ENCODE measurements at regions not wholly inside any gene's neighbourhood (a gene's known extent, or its start where the extent isn't known, plus 50 kb on each side); places are given as distances from the start of the nearest gene placed in this dataset.

- H3K18ac ChIP-seq (ENCODE audit: low read depth in 1 of 2, low read length in 2 of 2): no peak overlapping the region
- no peak overlapping the region for H3K9ac ChIP-seq (ENCODE audit: low read length)
- no peak overlapping the region for H2BK120ac ChIP-seq (ENCODE audit: low read depth, low read length)
- no peak overlapping the region for H2BK5ac ChIP-seq (ENCODE audit: low read depth, low read length, poor library complexity, severe bottlenecking)
- H2AFZ ChIP-seq (ENCODE audit: low read depth, low read length): no peak overlapping the region
- 100% methylated on average over 3 of the region's 4 CpGs for WGBS
- H2AK5ac ChIP-seq (ENCODE audit: low read length, severe bottlenecking): no peak overlapping the region
- H3K4me1 ChIP-seq (ENCODE audit: control insufficient read depth, insufficient read depth, low read depth, low read length): no peaks in the 10 kb centered on the region
- peaks cover 31% of the 10 kb centered on the region for H3K79me1 ChIP-seq (replicated peaks; ENCODE audit: low read length, poor library complexity, severe bottlenecking)
- no peak overlapping the region for H4K91ac ChIP-seq (ENCODE audit: low read length)
- no peak overlapping the region for H3K27ac ChIP-seq (ENCODE audit: low read length, poor library complexity, severe bottlenecking)
- no peak overlapping the region for H3K4me3 ChIP-seq (ENCODE audit: insufficient read depth in 1 of 2, low read depth in 1 of 2, low read length in 2 of 2)
- no peak overlapping the region for H4K8ac ChIP-seq (ENCODE audit: low read length)
- no peak overlapping the region for H2BK12ac ChIP-seq (ENCODE audit: low read length in 2 of 2)
- no peaks in the 10 kb centered on the region for H3K9me3 ChIP-seq (ENCODE audit: control insufficient read depth, low read length)
- H3K27me3 ChIP-seq (ENCODE audit: control insufficient read depth in 1 of 2, insufficient read depth in 1 of 2, low read length in 2 of 2): no peaks in the 10 kb centered on the region
- no peak overlapping the region for H2BK15ac ChIP-seq (ENCODE audit: low read depth, poor library complexity, severe bottlenecking)
- no peak overlapping the region for H3K4ac ChIP-seq (ENCODE audit: low read depth in 1 of 2, low read length in 2 of 2)
- no peak for DNase-seq
- peaks cover 11 to 13% of the 10 kb centered on the region in 2 experiments for H3K36me3 ChIP-seq (ENCODE audit: control insufficient read depth in 1 of 2, insufficient read depth in 2 of 2, low read depth in 1 of 2, low read length in 2 of 2)
- H3K4me2 ChIP-seq (ENCODE audit: low read length, poor library complexity, severe bottlenecking): no peak overlapping the region
- H3K23ac ChIP-seq (ENCODE audit: low read length in 2 of 2): no peak overlapping the region
- H3K14ac ChIP-seq (ENCODE audit: low read length in 2 of 2): no peak overlapping the region
These were observed 59.4 kb upstream of the VGLL4 start for GRCh38 chr3:11703146-11703545.

GRCh38 chr3:11699083-11699427 is 55.3 kb upstream of the VGLL4 start:
- H3K9me3 ChIP-seq (ENCODE audit: control insufficient read depth, low read length): no peaks in the 10 kb centered on the region

DNA sequence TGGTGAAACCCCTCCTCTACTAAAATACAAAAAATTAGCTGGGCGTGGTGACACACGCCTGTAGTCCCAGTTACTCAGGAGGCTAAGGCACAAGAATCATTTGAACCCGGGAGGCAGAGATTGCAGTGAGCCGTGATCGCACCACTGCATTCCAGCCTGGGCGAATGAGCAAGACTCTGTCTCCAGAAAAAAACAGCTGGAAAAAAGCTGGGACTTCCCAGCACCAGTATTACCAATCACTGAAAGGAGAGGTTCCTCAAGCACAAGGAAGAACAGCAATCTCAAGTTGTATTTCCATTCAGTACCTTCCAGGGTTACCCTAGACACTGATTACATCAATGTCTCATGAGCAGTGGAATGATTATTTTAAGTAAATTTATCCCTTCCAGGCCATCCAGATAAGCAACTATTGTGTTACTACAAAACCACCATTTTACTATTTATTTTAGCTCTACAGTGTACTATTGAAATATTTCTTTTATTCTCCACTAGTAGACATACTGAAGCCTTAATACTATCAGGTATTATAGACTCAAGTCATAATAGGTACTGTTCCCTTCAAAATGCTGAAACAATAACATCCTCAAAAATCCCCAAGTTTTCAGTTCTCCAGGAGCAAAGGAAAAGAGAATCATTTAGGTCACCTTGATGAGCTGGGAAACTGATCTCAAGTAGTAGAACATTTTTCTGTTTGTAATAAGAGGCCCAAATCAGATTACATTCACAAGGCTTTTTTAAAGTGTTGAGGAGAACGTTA is 54.8 kb upstream of the VGLL4 start:
- peak overlapping the region; percentile 65 for H3K9ac ChIP-seq (ENCODE audit: low read length)
- H3K79me1 ChIP-seq (replicated peaks; ENCODE audit: low read length, poor library complexity, severe bottlenecking): peaks cover 30% of the 10 kb centered on the region
- no peak overlapping the region for H3K14ac ChIP-seq (ENCODE audit: low read length in 2 of 2)
- no peak overlapping the region for H3K23ac ChIP-seq (ENCODE audit: low read length in 2 of 2)
- H3K27me3 ChIP-seq (ENCODE audit: control insufficient read depth in 1 of 2, insufficient read depth in 1 of 2, low read length in 2 of 2): no peaks in the 10 kb centered on the region
- H4K8ac ChIP-seq (ENCODE audit: low read length): no peak overlapping the region
- H3K36me3 ChIP-seq (ENCODE audit: control insufficient read depth in 1 of 2, insufficient read depth in 2 of 2, low read depth in 1 of 2, low read length in 2 of 2): peaks cover 9 to 11% of the 10 kb centered on the region in 2 experiments
- no peak overlapping the region for H3K18ac ChIP-seq (ENCODE audit: low read depth in 1 of 2, low read length in 2 of 2)
- no peak overlapping the region for H3K4ac ChIP-seq (ENCODE audit: low read depth in 1 of 2, low read length in 2 of 2)
- H2AK5ac ChIP-seq (ENCODE audit: low read length, severe bottlenecking): no peak overlapping the region
- no peak overlapping the region for H2AFZ ChIP-seq (ENCODE audit: low read depth, low read length)
- no peak overlapping the region for H3K4me2 ChIP-seq (ENCODE audit: low read length, poor library complexity, severe bottlenecking)
- H4K91ac ChIP-seq (ENCODE audit: low read length): no peak overlapping the region
- H3K4me3 ChIP-seq (ENCODE audit: insufficient read depth in 1 of 2, low read depth in 1 of 2, low read length in 2 of 2): no peak overlapping the region
- H3K27ac ChIP-seq (ENCODE audit: low read length, poor library complexity, severe bottlenecking): peak overlapping the region; percentile 30
- no peak overlapping the region for H2BK5ac ChIP-seq (ENCODE audit: low read depth, low read length, poor library complexity, severe bottlenecking)
- H2BK12ac ChIP-seq (ENCODE audit: low read length in 2 of 2): no peak overlapping the region
- no peak for DNase-seq
- no peak overlapping the region for H2BK15ac ChIP-seq (ENCODE audit: low read depth, poor library complexity, severe bottlenecking)
- WGBS: 97% methylated on average over 7 of the region's 7 CpGs
- no peaks in the 10 kb centered on the region for H3K4me1 ChIP-seq (ENCODE audit: control insufficient read depth, insufficient read depth, low read depth, low read length)
- H3K9me3 ChIP-seq (ENCODE audit: control insufficient read depth, low read length): no peaks in the 10 kb centered on the region
- H2BK120ac ChIP-seq (ENCODE audit: low read depth, low read length): no peak overlapping the region

More at GRCh38 chr3:11699083-11699427, 55.3 kb upstream of the VGLL4 start:
- WGBS: no CpG with 5 or more reads among the region's 2 CpGs
- H3K9ac ChIP-seq (ENCODE audit: low read length): peak overlapping the region; percentile 65
- no peak overlapping the region for H3K4ac ChIP-seq (ENCODE audit: low read depth in 1 of 2, low read length in 2 of 2)
- no peak overlapping the region for H3K14ac ChIP-seq (ENCODE audit: low read length in 2 of 2)
- no peak overlapping the region for H2BK5ac ChIP-seq (ENCODE audit: low read depth, low read length, poor library complexity, severe bottlenecking)
- H4K91ac ChIP-seq (ENCODE audit: low read length): no peak overlapping the region
- H4K8ac ChIP-seq (ENCODE audit: low read length): no peak overlapping the region
- no peaks in the 10 kb centered on the region for H3K4me1 ChIP-seq (ENCODE audit: control insufficient read depth, insufficient read depth, low read depth, low read length)
- no peak overlapping the region for H3K4me3 ChIP-seq (ENCODE audit: insufficient read depth in 1 of 2, low read depth in 1 of 2, low read length in 2 of 2)
- no peak overlapping the region for H2BK15ac ChIP-seq (ENCODE audit: low read depth, poor library complexity, severe bottlenecking)
- no peak overlapping the region for H2AK5ac ChIP-seq (ENCODE audit: low read length, severe bottlenecking)
- H3K23ac ChIP-seq (ENCODE audit: low read length in 2 of 2): no peak overlapping the region
- no peak overlapping the region for H3K18ac ChIP-seq (ENCODE audit: low read depth in 1 of 2, low read length in 2 of 2)
- no peak overlapping the region for H2BK120ac ChIP-seq (ENCODE audit: low read depth, low read length)
- peaks cover 32% of the 10 kb centered on the region for H3K79me1 ChIP-seq (replicated peaks; ENCODE audit: low read length, poor library complexity, severe bottlenecking)
- H2AFZ ChIP-seq (ENCODE audit: low read depth, low read length): no peak overlapping the region
- H3K27ac ChIP-seq (ENCODE audit: low read length, poor library complexity, severe bottlenecking): peak overlapping the region; percentile 30
- H3K27me3 ChIP-seq (ENCODE audit: control insufficient read depth in 1 of 2, insufficient read depth in 1 of 2, low read length in 2 of 2): no peaks in the 10 kb centered on the region
- peaks cover 9 to 11% of the 10 kb centered on the region in 2 experiments for H3K36me3 ChIP-seq (ENCODE audit: control insufficient read depth in 1 of 2, insufficient read depth in 2 of 2, low read depth in 1 of 2, low read length in 2 of 2)
- DNase-seq: peak; percentile 7
- no peak overlapping the region for H3K4me2 ChIP-seq (ENCODE audit: low read length, poor library complexity, severe bottlenecking)
- no peak overlapping the region for H2BK12ac ChIP-seq (ENCODE audit: low read length in 2 of 2)

- no peak overlapping the region for H3K14ac ChIP-seq (ENCODE audit: low read length in 2 of 2)
- H3K18ac ChIP-seq (ENCODE audit: low read depth in 1 of 2, low read length in 2 of 2): no peak overlapping the region
- H3K4me3 ChIP-seq (ENCODE audit: insufficient read depth in 1 of 2, low read depth in 1 of 2, low read length in 2 of 2): no peak overlapping the region
- H2BK120ac ChIP-seq (ENCODE audit: low read depth, low read length): no peak overlapping the region
- no peak overlapping the region for H2BK15ac ChIP-seq (ENCODE audit: low read depth, poor library complexity, severe bottlenecking)
- H4K91ac ChIP-seq (ENCODE audit: low read length): no peak overlapping the region
- H2AK5ac ChIP-seq (ENCODE audit: low read length, severe bottlenecking): no peak overlapping the region
- no peak overlapping the region for H2AFZ ChIP-seq (ENCODE audit: low read depth, low read length)
- H3K27me3 ChIP-seq (ENCODE audit: control insufficient read depth in 1 of 2, insufficient read depth in 1 of 2, low read length in 2 of 2): no peaks in the 10 kb centered on the region
- no peak overlapping the region for H4K8ac ChIP-seq (ENCODE audit: low read length)
- no peak overlapping the region for H2BK12ac ChIP-seq (ENCODE audit: low read length in 2 of 2)
- H3K79me1 ChIP-seq (replicated peaks; ENCODE audit: low read length, poor library complexity, severe bottlenecking): peaks cover 31% of the 10 kb centered on the region
- H3K4me2 ChIP-seq (ENCODE audit: low read length, poor library complexity, severe bottlenecking): no peak overlapping the region
- DNase-seq: no peak
- no peaks in the 10 kb centered on the region for H3K9me3 ChIP-seq (ENCODE audit: control insufficient read depth, low read length)
- no peak overlapping the region for H3K4ac ChIP-seq (ENCODE audit: low read depth in 1 of 2, low read length in 2 of 2)
- H3K27ac ChIP-seq (ENCODE audit: low read length, poor library complexity, severe bottlenecking): no peak overlapping the region
- no peak overlapping the region for H2BK5ac ChIP-seq (ENCODE audit: low read depth, low read length, poor library complexity, severe bottlenecking)
- peaks cover 9 to 15% of the 10 kb centered on the region in 2 experiments for H3K36me3 ChIP-seq (ENCODE audit: control insufficient read depth in 1 of 2, insufficient read depth in 2 of 2, low read depth in 1 of 2, low read length in 2 of 2)
- no peak overlapping the region for H3K9ac ChIP-seq (ENCODE audit: low read length)
- H3K23ac ChIP-seq (ENCODE audit: low read length in 2 of 2): no peak overlapping the region
- 100% methylated on average over 1 of the region's 2 CpGs for WGBS
- no peaks in the 10 kb centered on the region for H3K4me1 ChIP-seq (ENCODE audit: control insufficient read depth, insufficient read depth, low read depth, low read length)
These were observed 54.0 kb upstream of the VGLL4 start for GRCh38 chr3:11697701-11698100.
